H9 (cell line): ENCODE measurements at regions not wholly inside any gene's neighbourhood (a gene's known extent, or its start where the extent isn't known, plus 50 kb on each side); places are given as distances from the start of the nearest gene placed in this dataset.

Source experiments
- DNase-seq: peaks from one replicate; pipeline ENCODE4 v3.0.0-alpha.2; 2017
- H2AFZ ChIP-seq: one replicate; pipeline ENCODE4 v1.6.1; 2013; ENCODE audit warnings: mild to moderate bottlenecking, low read length, control low read depth, moderate library complexity
- H2AK5ac ChIP-seq: 2 replicates; pipeline ENCODE4 v1.6.1; 2013; ENCODE audit warnings: low read length, control low read depth, mixed read lengths; ENCODE audit not compliant: insufficient read length
- H2BK120ac ChIP-seq: one replicate; pipeline ENCODE4 v1.6.1; 2013; ENCODE audit warnings: low read depth, mild to moderate bottlenecking, low read length, control low read depth, inconsistent platforms; ENCODE audit not compliant: poor library complexity, severe bottlenecking
- H2BK12ac ChIP-seq: 2 replicates; pipeline ENCODE4 v1.6.1; 2013; ENCODE audit warnings: low read length, control low read depth, mixed read lengths, low read depth; ENCODE audit not compliant: insufficient read length
- H2BK15ac ChIP-seq: 2 replicates; pipeline ENCODE4 v1.6.1; 2013; ENCODE audit warnings: low read depth, low read length, control low read depth
- H2BK20ac ChIP-seq: one replicate; pipeline ENCODE4 v1.6.1; 2013; ENCODE audit warnings: low read depth, mild to moderate bottlenecking, low read length, control low read depth, inconsistent platforms; ENCODE audit not compliant: poor library complexity, severe bottlenecking
- H2BK5ac ChIP-seq: 2 replicates; pipeline ENCODE4 v1.6.1; 2013; ENCODE audit warnings: low read length, control low read depth, mixed read lengths; ENCODE audit not compliant: insufficient read length
- H3K14ac ChIP-seq: 2 replicates; pipeline ENCODE4 v1.6.1; 2013; ENCODE audit warnings: low read length, control low read depth; ENCODE audit not compliant: insufficient read depth
- H3K18ac ChIP-seq: 2 replicates; pipeline ENCODE4 v1.6.1; 2013; ENCODE audit warnings: low read depth, mild to moderate bottlenecking, mixed read lengths, low read length, control low read depth; ENCODE audit not compliant: insufficient read length
- H3K23ac ChIP-seq: 2 replicates; pipeline ENCODE4 v1.6.1; 2013; ENCODE audit warnings: low read length, control low read depth, mixed read lengths, low read depth; ENCODE audit not compliant: insufficient read length
- H3K23me2 ChIP-seq: 2 replicates; pipeline ENCODE4 v1.6.1; 2013; ENCODE audit warnings: low read depth, mild to moderate bottlenecking, mixed read lengths, low read length, control low read depth; ENCODE audit not compliant: insufficient read length, poor library complexity, severe bottlenecking
- H3K27ac ChIP-seq: 2 replicates; pipeline ENCODE4 v1.5.1; 2013; ENCODE audit warnings: low read length, control low read depth, mixed read lengths, low read depth; ENCODE audit not compliant: insufficient read length
- H3K27me3 ChIP-seq: 2 replicates; pipeline ENCODE4 v1.6.1; 2013; ENCODE audit warnings: low read length, control low read depth, inconsistent platforms; ENCODE audit not compliant: insufficient read depth
- H3K4ac ChIP-seq: 2 replicates; pipeline ENCODE4 v1.6.1; 2013; ENCODE audit warnings: low read depth, mild to moderate bottlenecking, control low read depth, inconsistent platforms, low read length, moderate library complexity
- H3K4me1 ChIP-seq: 2 replicates; pipeline ENCODE4 v1.6.1; 2013; ENCODE audit warnings: low read length, control low read depth, inconsistent platforms; ENCODE audit not compliant: insufficient read depth
- H3K4me2 ChIP-seq: 2 replicates; pipeline ENCODE4 v1.6.1; 2013; ENCODE audit warnings: low read length, control low read depth, mixed read lengths; ENCODE audit not compliant: insufficient read length, insufficient read depth
- H3K56ac ChIP-seq: 2 replicates; pipeline ENCODE4 v1.6.1; 2013; ENCODE audit warnings: low read depth, mild to moderate bottlenecking, mixed read lengths, low read length, control low read depth; ENCODE audit not compliant: insufficient read length
- H3K79me1 ChIP-seq: 2 replicates; pipeline ENCODE4 v1.6.1; 2013; ENCODE audit warnings: low read depth, mild to moderate bottlenecking, moderate library complexity, low read length, control low read depth, inconsistent platforms; ENCODE audit not compliant: insufficient read depth, poor library complexity, severe bottlenecking
- H3K79me2 ChIP-seq: 2 replicates; pipeline ENCODE4 v1.6.1; 2013; ENCODE audit warnings: low read length, control low read depth, inconsistent platforms; ENCODE audit not compliant: insufficient read depth
- H3K9ac ChIP-seq: 2 replicates; pipeline ENCODE4 v1.6.1; 2013; ENCODE audit warnings: low read length, control low read depth, mixed read lengths; ENCODE audit not compliant: insufficient read length; ENCODE audit errors: extremely low read depth
- H3K9me3 ChIP-seq: one replicate; pipeline ENCODE4 v1.6.1; 2013; ENCODE audit warnings: low read depth, low read length, inconsistent platforms; ENCODE audit not compliant: control insufficient read depth
- H3T11ph ChIP-seq: one replicate; pipeline ENCODE4 v1.6.1; 2013; ENCODE audit warnings: mild to moderate bottlenecking, low read length, control low read depth, inconsistent platforms
- H4K20me1 ChIP-seq: one replicate; pipeline ENCODE4 v1.6.1; 2013; ENCODE audit not compliant: control insufficient read depth, insufficient read length, insufficient read depth
- H4K5ac ChIP-seq: 2 replicates; pipeline ENCODE4 v1.6.1; 2013; ENCODE audit warnings: low read depth, mild to moderate bottlenecking, mixed read lengths, low read length, control low read depth; ENCODE audit not compliant: insufficient read length
- H4K8ac ChIP-seq: replicated peaks from 2 replicates; pipeline ENCODE4 v1.6.1; 2013; ENCODE audit warnings: low read length, control low read depth, mixed read lengths, low read depth; ENCODE audit not compliant: insufficient read length
- H4K91ac ChIP-seq: 2 replicates; pipeline ENCODE4 v1.6.1; 2013; ENCODE audit warnings: low read depth, mild to moderate bottlenecking, moderate library complexity, mixed read lengths, low read length, control low read depth; ENCODE audit not compliant: insufficient read length
- H3K27ac Mint-ChIP-seq, 3 experiments: 2 replicates in 2 of 3; 3 replicates in 1 of 3; pipeline ENCODE4 v1.8.0; 2020 to 2021; ENCODE audit warnings: mixed read lengths in 3 of 3, mild to moderate bottlenecking in 1 of 3, moderate library complexity in 1 of 3
- H3K27me3 Mint-ChIP-seq: 2 replicates; pipeline ENCODE4 v1.8.0; 2021; ENCODE audit warnings: low read depth, mild to moderate bottlenecking, moderate library complexity, mixed read lengths
- H3K36me3 Mint-ChIP-seq, 3 experiments: 2 replicates in 2 of 3; 3 replicates in 1 of 3; pipeline ENCODE4 v1.8.0; 2020 to 2021; ENCODE audit warnings: low read depth in 3 of 3, mixed read lengths in 3 of 3; ENCODE audit not compliant: insufficient read depth in 1 of 3
- H3K4me1 Mint-ChIP-seq, 2 experiments: 2 replicates each; pipeline ENCODE4 v1.8.0; 2020; ENCODE audit warnings: mixed read lengths in 2 of 2
- H3K4me3 Mint-ChIP-seq, 2 experiments: 2 replicates in 1 of 2; 3 replicates in 1 of 2; pipeline ENCODE4 v1.8.0; 2020 to 2021; ENCODE audit warnings: mild to moderate bottlenecking in 2 of 2, mixed read lengths in 2 of 2, moderate library complexity in 1 of 2
- H3K9me3 Mint-ChIP-seq, 2 experiments: 2 replicates in 1 of 2; 3 replicates in 1 of 2; pipeline ENCODE4 v1.8.0; 2020; ENCODE audit warnings: mild to moderate bottlenecking in 2 of 2, mixed read lengths in 2 of 2, moderate library complexity in 1 of 2
- WGBS: extraction: QIAGEN DNeasy Blood & Tissue Kit; methylation state at CpG from one replicate; pipeline ENCODE4 v1.1.7; 2013; ENCODE audit warnings: missing lambda C conversion rate, low lambda C conversion rate, mixed read lengths; ENCODE audit not compliant: insufficient read length; ENCODE audit errors: extremely low coverage; 5-methylcytosine and 5-hydroxymethylcytosine counted together
- TF ChIP-seq, protein P1 (sequence below): fragments of 200-600 bp; sonication (generic); conservative IDR thresholded peaks from 3 replicates; pipeline ENCODE4 v1.8.0; 2021; ENCODE audit warnings: antibody characterized with exemption, mild to moderate bottlenecking

DNA sequence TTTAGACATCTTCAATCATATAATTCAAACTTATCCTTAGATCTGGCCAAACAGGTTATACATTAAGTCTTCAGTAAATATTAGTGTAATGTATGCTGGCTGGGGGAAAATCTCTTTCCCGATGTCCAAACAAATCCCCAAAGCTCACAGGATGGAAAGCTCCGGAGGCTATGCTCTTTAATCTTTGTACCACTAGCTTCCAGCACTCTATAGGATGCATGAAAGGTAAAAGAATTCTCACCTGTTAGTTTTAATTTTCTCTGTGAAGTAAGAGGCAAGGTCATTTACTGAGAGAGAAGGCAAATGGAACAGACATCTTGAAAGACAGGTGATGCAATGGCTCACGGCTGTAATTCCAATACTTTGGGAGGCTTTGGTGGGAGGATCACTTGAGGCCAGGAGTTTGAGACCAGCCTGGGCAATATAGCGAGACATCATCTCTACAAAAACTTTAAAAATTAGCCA lies 99.8 kb upstream of the KIF5B start:
- no peak overlapping the region for H2BK5ac ChIP-seq
- H3K9me3 Mint-ChIP-seq, result peaks cover 11 to 13% of the 10 kb centered on the region in 2 experiments
- no peaks in the 10 kb centered on the region for H3K27me3 ChIP-seq
- no peaks in the 10 kb centered on the region for H3K4me1 ChIP-seq
- H2BK12ac ChIP-seq, result no peak overlapping the region
- no peaks in the 10 kb centered on the region for H3K79me2 ChIP-seq
- no peak overlapping the region for H3K4me2 ChIP-seq
- H3K9me3 ChIP-seq, result no peaks in the 10 kb centered on the region
- H3K36me3 Mint-ChIP-seq, result peaks cover 0 to 17% (median 6%) of the 10 kb centered on the region in 3 experiments; a peak in 4 of 7 replicates
- peaks cover 0 to 1% of the 10 kb centered on the region in 2 experiments; a peak in 3 of 4 replicates for H3K4me1 Mint-ChIP-seq
- H2AK5ac ChIP-seq, result no peak overlapping the region
- H2BK120ac ChIP-seq, result no peak overlapping the region
- no peak overlapping the region for H3K9ac ChIP-seq
- H3K14ac ChIP-seq, result no peak overlapping the region
- no peak overlapping the region for H4K91ac ChIP-seq
- H3K23me2 ChIP-seq, result no peaks in the 10 kb centered on the region
- no peak overlapping the region for H2BK15ac ChIP-seq
- no peak overlapping the region for H3K27ac ChIP-seq
- H3K23ac ChIP-seq, result no peak overlapping the region
- H2BK20ac ChIP-seq, result no peak overlapping the region
- no peak overlapping the region for H4K8ac ChIP-seq
- TF ChIP-seq, protein P1, sequence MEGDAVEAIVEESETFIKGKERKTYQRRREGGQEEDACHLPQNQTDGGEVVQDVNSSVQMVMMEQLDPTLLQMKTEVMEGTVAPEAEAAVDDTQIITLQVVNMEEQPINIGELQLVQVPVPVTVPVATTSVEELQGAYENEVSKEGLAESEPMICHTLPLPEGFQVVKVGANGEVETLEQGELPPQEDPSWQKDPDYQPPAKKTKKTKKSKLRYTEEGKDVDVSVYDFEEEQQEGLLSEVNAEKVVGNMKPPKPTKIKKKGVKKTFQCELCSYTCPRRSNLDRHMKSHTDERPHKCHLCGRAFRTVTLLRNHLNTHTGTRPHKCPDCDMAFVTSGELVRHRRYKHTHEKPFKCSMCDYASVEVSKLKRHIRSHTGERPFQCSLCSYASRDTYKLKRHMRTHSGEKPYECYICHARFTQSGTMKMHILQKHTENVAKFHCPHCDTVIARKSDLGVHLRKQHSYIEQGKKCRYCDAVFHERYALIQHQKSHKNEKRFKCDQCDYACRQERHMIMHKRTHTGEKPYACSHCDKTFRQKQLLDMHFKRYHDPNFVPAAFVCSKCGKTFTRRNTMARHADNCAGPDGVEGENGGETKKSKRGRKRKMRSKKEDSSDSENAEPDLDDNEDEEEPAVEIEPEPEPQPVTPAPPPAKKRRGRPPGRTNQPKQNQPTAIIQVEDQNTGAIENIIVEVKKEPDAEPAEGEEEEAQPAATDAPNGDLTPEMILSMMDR, result no peak
- no peak overlapping the region for H3K4ac ChIP-seq
- no CpG with 5 or more reads among the region's 4 CpGs for WGBS
- no peaks in the 10 kb centered on the region for H3K79me1 ChIP-seq
- H2AFZ ChIP-seq, result no peak overlapping the region
- no peak overlapping the region for H3K56ac ChIP-seq
- no peak overlapping the region for H3K18ac ChIP-seq
- no peak overlapping the region for H3K27ac Mint-ChIP-seq
- no peaks in the 10 kb centered on the region for H4K20me1 ChIP-seq
- DNase-seq, result no peak
- no peaks in the 10 kb centered on the region; the same call in 1 of the 2 replicates for H3K27me3 Mint-ChIP-seq
- no peak overlapping the region for H4K5ac ChIP-seq
- no peak overlapping the region for H3T11ph ChIP-seq
- H3K4me3 Mint-ChIP-seq, result no peak overlapping the region
